ENCODE measurements at regions not wholly inside any gene's neighbourhood (a gene's known extent, or its start where the extent isn't known, plus 50 kb on each side); places are given as distances from the start of the nearest gene placed in this dataset.

DNA sequence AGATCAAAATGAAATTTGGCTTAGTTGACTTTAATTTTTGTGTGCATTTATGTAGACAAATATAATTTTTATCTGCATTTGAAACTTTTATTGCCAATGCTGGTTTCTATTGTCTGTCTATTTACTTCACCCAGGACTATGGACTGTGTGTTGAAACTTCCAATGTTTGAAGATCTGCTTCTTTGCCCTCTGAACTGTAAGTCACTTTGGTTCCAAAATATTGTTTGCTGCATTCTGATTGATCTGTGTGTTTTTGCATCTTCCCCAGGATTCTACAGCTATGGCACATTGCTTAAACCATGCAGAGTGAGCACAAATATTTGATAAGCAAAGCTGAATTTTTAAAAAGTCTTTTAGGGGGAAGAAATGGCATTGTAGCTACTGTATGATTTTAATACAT is 131.0 kb upstream of the SOX5 start (continued):
- TF ChIP-seq ZNF75D (CRISPR knock-in tag; IDR thresholded peaks at IDR 0.05; ENCODE audit: borderline replicate concordance) (no peak), ELF4 (CRISPR knock-in tag; IDR thresholded peaks at IDR 0.05; ENCODE audit: borderline replicate concordance) (no peak), HOXA9 (CRISPR knock-in tag; IDR thresholded peaks at IDR 0.05; ENCODE audit: borderline replicate concordance) (no peak), ZSCAN30 (CRISPR knock-in tag; IDR thresholded peaks at IDR 0.05) (no peak), NCOA5 (CRISPR knock-in tag; IDR thresholded peaks at IDR 0.05) (no peak), ZNF878 (CRISPR knock-in tag; IDR thresholded peaks at IDR 0.05) (no peak; the same call in 1 of the 2 replicates), NCOR1 (IDR thresholded peaks at IDR 0.05; ENCODE audit: borderline replicate concordance, low read length) (peak; percentile 97), EHMT2 (IDR thresholded peaks at IDR 0.05; ENCODE audit: borderline replicate concordance, low read depth, low read length) (no peak; the same call in 1 of the 2 replicates), ZNF343 (CRISPR knock-in tag; IDR thresholded peaks at IDR 0.05) (no peak), ZNF749 (CRISPR knock-in tag; IDR thresholded peaks at IDR 0.05; ENCODE audit: borderline replicate concordance) (no peak), WIZ (CRISPR knock-in tag; IDR thresholded peaks at IDR 0.05) (no peak), CENPX (CRISPR knock-in tag; IDR thresholded peaks at IDR 0.05) (no peak), GZF1 (CRISPR knock-in tag; IDR thresholded peaks at IDR 0.05) (no peak), FOSL2 (CRISPR knock-in tag; IDR thresholded peaks at IDR 0.05) (peak; percentile 70), ATM (IDR thresholded peaks at IDR 0.05; ENCODE audit: borderline replicate concordance) (no peak), ZNF788 (CRISPR knock-in tag; IDR thresholded peaks at IDR 0.05; ENCODE audit: borderline replicate concordance) (no peak), TCF7L2 (IDR thresholded peaks at IDR 0.05; ENCODE audit: low read depth, low read length) (no peak), MAFG (CRISPR knock-in tag; IDR thresholded peaks at IDR 0.05) (no peak), CBX1 (IDR thresholded peaks at IDR 0.05; ENCODE audit: low read depth) (no peak), HNRNPUL1 (IDR thresholded peaks at IDR 0.05; ENCODE audit: low read depth, low read length) (no peak)
- TF ChIP-seq, protein P1, sequence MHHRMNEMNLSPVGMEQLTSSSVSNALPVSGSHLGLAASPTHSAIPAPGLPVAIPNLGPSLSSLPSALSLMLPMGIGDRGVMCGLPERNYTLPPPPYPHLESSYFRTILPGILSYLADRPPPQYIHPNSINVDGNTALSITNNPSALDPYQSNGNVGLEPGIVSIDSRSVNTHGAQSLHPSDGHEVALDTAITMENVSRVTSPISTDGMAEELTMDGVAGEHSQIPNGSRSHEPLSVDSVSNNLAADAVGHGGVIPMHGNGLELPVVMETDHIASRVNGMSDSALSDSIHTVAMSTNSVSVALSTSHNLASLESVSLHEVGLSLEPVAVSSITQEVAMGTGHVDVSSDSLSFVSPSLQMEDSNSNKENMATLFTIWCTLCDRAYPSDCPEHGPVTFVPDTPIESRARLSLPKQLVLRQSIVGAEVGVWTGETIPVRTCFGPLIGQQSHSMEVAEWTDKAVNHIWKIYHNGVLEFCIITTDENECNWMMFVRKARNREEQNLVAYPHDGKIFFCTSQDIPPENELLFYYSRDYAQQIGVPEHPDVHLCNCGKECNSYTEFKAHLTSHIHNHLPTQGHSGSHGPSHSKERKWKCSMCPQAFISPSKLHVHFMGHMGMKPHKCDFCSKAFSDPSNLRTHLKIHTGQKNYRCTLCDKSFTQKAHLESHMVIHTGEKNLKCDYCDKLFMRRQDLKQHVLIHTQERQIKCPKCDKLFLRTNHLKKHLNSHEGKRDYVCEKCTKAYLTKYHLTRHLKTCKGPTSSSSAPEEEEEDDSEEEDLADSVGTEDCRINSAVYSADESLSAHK (CRISPR knock-in tag; IDR thresholded peaks at IDR 0.05; ENCODE audit: borderline replicate concordance), result no peak
- TF ChIP-seq, protein P2, sequence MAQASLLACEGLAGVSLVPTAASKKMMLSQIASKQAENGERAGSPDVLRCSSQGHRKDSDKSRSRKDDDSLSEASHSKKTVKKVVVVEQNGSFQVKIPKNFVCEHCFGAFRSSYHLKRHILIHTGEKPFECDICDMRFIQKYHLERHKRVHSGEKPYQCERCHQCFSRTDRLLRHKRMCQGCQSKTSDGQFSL (CRISPR knock-in tag; IDR thresholded peaks at IDR 0.05), result no peak
- TF ChIP-seq, protein P3, sequence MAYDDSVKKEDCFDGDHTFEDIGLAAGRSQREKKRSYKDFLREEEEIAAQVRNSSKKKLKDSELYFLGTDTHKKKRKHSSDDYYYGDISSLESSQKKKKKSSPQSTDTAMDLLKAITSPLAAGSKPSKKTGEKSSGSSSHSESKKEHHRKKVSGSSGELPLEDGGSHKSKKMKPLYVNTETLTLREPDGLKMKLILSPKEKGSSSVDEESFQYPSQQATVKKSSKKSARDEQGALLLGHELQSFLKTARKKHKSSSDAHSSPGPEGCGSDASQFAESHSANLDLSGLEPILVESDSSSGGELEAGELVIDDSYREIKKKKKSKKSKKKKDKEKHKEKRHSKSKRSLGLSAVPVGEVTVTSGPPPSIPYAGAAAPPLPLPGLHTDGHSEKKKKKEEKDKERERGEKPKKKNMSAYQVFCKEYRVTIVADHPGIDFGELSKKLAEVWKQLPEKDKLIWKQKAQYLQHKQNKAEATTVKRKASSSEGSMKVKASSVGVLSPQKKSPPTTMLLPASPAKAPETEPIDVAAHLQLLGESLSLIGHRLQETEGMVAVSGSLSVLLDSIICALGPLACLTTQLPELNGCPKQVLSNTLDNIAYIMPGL (CRISPR knock-in tag; IDR thresholded peaks at IDR 0.05; ENCODE audit: borderline replicate concordance in 1 of 2, low read depth in 1 of 2), result no peak
- TF ChIP-seq, protein P4, sequence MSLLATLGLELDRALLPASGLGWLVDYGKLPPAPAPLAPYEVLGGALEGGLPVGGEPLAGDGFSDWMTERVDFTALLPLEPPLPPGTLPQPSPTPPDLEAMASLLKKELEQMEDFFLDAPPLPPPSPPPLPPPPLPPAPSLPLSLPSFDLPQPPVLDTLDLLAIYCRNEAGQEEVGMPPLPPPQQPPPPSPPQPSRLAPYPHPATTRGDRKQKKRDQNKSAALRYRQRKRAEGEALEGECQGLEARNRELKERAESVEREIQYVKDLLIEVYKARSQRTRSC (CRISPR knock-in tag; IDR thresholded peaks at IDR 0.05; ENCODE audit: low read depth), result no peak
- TF ChIP-seq, protein P5, sequence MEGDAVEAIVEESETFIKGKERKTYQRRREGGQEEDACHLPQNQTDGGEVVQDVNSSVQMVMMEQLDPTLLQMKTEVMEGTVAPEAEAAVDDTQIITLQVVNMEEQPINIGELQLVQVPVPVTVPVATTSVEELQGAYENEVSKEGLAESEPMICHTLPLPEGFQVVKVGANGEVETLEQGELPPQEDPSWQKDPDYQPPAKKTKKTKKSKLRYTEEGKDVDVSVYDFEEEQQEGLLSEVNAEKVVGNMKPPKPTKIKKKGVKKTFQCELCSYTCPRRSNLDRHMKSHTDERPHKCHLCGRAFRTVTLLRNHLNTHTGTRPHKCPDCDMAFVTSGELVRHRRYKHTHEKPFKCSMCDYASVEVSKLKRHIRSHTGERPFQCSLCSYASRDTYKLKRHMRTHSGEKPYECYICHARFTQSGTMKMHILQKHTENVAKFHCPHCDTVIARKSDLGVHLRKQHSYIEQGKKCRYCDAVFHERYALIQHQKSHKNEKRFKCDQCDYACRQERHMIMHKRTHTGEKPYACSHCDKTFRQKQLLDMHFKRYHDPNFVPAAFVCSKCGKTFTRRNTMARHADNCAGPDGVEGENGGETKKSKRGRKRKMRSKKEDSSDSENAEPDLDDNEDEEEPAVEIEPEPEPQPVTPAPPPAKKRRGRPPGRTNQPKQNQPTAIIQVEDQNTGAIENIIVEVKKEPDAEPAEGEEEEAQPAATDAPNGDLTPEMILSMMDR (CRISPR knock-in tag; IDR thresholded peaks at IDR 0.05), result no peak

Data from HepG2 (cell line).